OCI-LY1 (cell line): ENCODE measurements at regions not wholly inside any gene's neighbourhood (a gene's known extent, or its start where the extent isn't known, plus 50 kb on each side); places are given as distances from the start of the nearest gene placed in this dataset.

Experiments
- CTCF ChIP-seq: fragments of 200-600 bp; sonication (generic), shearing (Covaris generic); IDR thresholded peaks from 2 replicates; pipeline ENCODE4 v1.5.1; 2017; ENCODE audit warnings: mild to moderate bottlenecking, antibody characterized with exemption, low read length, moderate library complexity, mixed read lengths
- EZH2 ChIP-seq: fragments of 200-600 bp; sonication (generic), shearing (Covaris generic); IDR thresholded peaks from 2 replicates; pipeline ENCODE4 v1.8.0; 2017; ENCODE audit warnings: borderline replicate concordance, mixed run types, mild to moderate bottlenecking, antibody characterized with exemption, low read length, moderate library complexity, mixed read lengths

- TF ChIP-seq EZH2, result no peak
- no peak for TF ChIP-seq CTCF
Observed at GRCh38 chr5:119814655-119815054, 185.3 kb downstream of the FAM170A start.
